Gastrocnemius medialis (tissue), 4 donors: ENCODE measurements at regions not wholly inside any gene's neighbourhood (a gene's known extent, or its start where the extent isn't known, plus 50 kb on each side); places are given as distances from the start of the nearest gene placed in this dataset.

Experiments used
- ATAC-seq, 2 donors: fragments of 150-250 bp; one replicate each; pipeline ENCODE4 v1.9.1; 2016
- DNase-seq, 2 donors: peaks; one replicate each; pipeline ENCODE4 v3.0.0-alpha.2; 2019
- H3K27ac ChIP-seq, 4 donors: fragments of 200-600 bp; sonication (generic); 1 replicate in 1 of 4; 2 replicates in 3 of 4; pipeline ENCODE4 v1.5.1; 2016 to 2018; ENCODE audit warnings: mild to moderate bottlenecking in 2 of 4, moderate library complexity in 1 of 4
- H3K27me3 ChIP-seq, 3 donors: fragments of 200-600 bp; sonication (generic) in 2 of 3; 1 replicate in 1 of 3; 2 replicates in 2 of 3; pipeline versions ENCODE4 v1.5.1 to v1.6.0; 2016 to 2019; ENCODE audit warnings: mild to moderate bottlenecking in 1 of 3, moderate library complexity in 1 of 3
- H3K36me3 ChIP-seq, 2 donors: fragments of 200-600 bp; sonication (generic) in 1 of 2; one replicate each; pipeline ENCODE4 v1.5.1; 2017 to 2018
- H3K4me1 ChIP-seq, 2 donors: fragments of 200-600 bp; sonication (generic) in 1 of 2; one replicate each; pipeline ENCODE4 v1.5.1; 2016 to 2017; ENCODE audit warnings: mild to moderate bottlenecking in 2 of 2
- H3K4me3 ChIP-seq, 4 donors: fragments of 200-600 bp; sonication (generic) in 3 of 4; 1 replicate in 1 of 4; 2 replicates in 3 of 4; pipeline ENCODE4 v1.5.1; 2016 to 2019; ENCODE audit warnings: mild to moderate bottlenecking in 2 of 4
- H3K9me3 ChIP-seq, 3 donors: fragments of 200-600 bp; sonication (generic) in 2 of 3; 1 replicate in 1 of 3; 2 replicates in 2 of 3; pipeline ENCODE4 v1.5.1; 2016 to 2019
- POLR2A ChIP-seq, 2 donors: fragments of 450-650 bp; IDR thresholded peaks; one replicate each; pipeline ENCODE4 v1.6.1; 2017; ENCODE audit warnings: antibody characterized with exemption in 2 of 2, mild to moderate bottlenecking in 2 of 2, moderate library complexity in 2 of 2
- in situ Hi-C, 4 donors: fragments of 200-750 bp; cut with MboI; loops; one replicate each; pipeline versions ENCODE4 v1.15.0 to v1.8.0; 2017; ENCODE audit warnings: low sequenced_read_pairs in 4 of 4
- intact Hi-C: fragments of 100-400 bp; cut with DNase I; formaldehyde crosslinking; loops from one replicate; pipeline ENCODE4 v1.15.1; 2023; ENCODE audit warnings: low total_unique reads
- TF ChIP-seq, protein P1 (sequence below), 5 experiments: fragments of 450-650 bp in 3 of 5; fragments of 200-600 bp in 2 of 5; sonication (generic) in 2 of 5; IDR thresholded peaks in 4 of 5; conservative IDR thresholded peaks in 1 of 5; 1 replicate in 4 of 5; 2 replicates in 1 of 5; pipeline ENCODE4 v1.5.1; 2016 to 2019; ENCODE audit warnings: antibody characterized with exemption in 5 of 5, mild to moderate bottlenecking in 3 of 5, moderate library complexity in 3 of 5

- Histone ChIP-seq H3K4me3 (no peak overlapping the region), H3K9me3 (no peaks in the 10 kb centered on the region), H3K36me3 (no peaks in the 10 kb centered on the region), H3K27ac (no peak overlapping the region), H3K27me3 (no peaks in the 10 kb centered on the region), H3K4me1 (no peaks in the 10 kb centered on the region)
- no peak for TF ChIP-seq POLR2A (IDR thresholded peaks at IDR 0.05)
- TF ChIP-seq, protein P1, sequence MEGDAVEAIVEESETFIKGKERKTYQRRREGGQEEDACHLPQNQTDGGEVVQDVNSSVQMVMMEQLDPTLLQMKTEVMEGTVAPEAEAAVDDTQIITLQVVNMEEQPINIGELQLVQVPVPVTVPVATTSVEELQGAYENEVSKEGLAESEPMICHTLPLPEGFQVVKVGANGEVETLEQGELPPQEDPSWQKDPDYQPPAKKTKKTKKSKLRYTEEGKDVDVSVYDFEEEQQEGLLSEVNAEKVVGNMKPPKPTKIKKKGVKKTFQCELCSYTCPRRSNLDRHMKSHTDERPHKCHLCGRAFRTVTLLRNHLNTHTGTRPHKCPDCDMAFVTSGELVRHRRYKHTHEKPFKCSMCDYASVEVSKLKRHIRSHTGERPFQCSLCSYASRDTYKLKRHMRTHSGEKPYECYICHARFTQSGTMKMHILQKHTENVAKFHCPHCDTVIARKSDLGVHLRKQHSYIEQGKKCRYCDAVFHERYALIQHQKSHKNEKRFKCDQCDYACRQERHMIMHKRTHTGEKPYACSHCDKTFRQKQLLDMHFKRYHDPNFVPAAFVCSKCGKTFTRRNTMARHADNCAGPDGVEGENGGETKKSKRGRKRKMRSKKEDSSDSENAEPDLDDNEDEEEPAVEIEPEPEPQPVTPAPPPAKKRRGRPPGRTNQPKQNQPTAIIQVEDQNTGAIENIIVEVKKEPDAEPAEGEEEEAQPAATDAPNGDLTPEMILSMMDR (IDR thresholded peaks at IDR 0.05 in 4 of 5, conservative IDR thresholded peaks at IDR 0.05 in 1 of 5) = no peak
- in situ Hi-C loops = no loop called here
- DNase-seq (no peak), ATAC-seq (no peak)
- intact Hi-C loops = no loop called here
Observed at GRCh38 chr20:60795651-60796050, 456.4 kb upstream of the CDH4 start.

DNA sequence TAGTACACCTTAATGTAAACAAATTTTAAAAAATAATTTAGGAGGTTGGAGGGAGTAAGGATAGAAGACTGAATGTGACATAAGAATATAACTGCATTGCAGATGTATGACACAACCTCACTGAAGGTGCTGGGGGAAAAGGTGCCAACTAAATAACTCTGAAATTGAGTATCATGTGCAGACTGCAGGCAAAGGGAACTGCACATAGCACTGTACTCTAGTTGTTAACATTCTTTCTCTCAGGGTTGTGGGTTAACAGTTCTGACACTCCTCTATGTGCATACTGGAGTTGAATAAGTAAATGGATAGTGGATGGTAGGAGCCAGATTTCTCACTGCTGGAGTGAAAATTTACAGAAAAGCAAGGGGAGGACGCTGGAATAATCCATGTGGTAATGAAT, 451.9 kb upstream of the CDH4 start:
- ATAC-seq (no peak), DNase-seq (no peak)
- Histone ChIP-seq H3K4me1 (no peaks in the 10 kb centered on the region), H3K4me3 (no peak overlapping the region), H3K27me3 (no peaks in the 10 kb centered on the region), H3K9me3 (no peaks in the 10 kb centered on the region), H3K27ac (no peak overlapping the region), H3K36me3 (no peaks in the 10 kb centered on the region)
- in situ Hi-C loops = no loop called here
- intact Hi-C loops = no loop called here
- no peak for TF ChIP-seq POLR2A (IDR thresholded peaks at IDR 0.05)
- TF ChIP-seq, protein P1 (IDR thresholded peaks at IDR 0.05 in 4 of 5, conservative IDR thresholded peaks at IDR 0.05 in 1 of 5) = no peak

DNA sequence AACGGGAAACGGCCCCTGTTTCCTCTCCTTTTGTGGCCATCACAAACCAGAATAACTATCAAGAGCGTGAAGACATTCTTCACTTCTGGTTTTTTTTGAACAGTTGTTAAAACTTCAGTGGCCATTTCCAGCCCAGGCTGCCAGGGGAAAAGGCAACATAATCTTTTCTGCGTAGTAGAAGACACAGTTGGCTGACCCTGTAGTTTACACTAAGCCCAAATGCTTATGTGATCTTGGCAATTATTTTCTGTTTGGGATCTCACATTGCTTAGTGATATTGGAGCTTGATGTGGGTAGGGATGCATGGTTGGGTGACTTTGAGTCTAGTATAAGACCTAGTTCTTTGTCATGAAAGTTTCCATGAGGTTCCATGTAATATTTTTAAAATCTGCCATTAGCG, 449.4 kb upstream of the CDH4 start:
- H3K9me3 ChIP-seq = no peaks in the 10 kb centered on the region
- in situ Hi-C loops = no loop called here
- H3K4me1 ChIP-seq = no peaks in the 10 kb centered on the region
- ATAC-seq = no peak
- no peak overlapping the region for H3K4me3 ChIP-seq
- H3K27me3 ChIP-seq = no peaks in the 10 kb centered on the region
- no peak overlapping the region for H3K27ac ChIP-seq
- intact Hi-C loops = no loop called here
- no peak for DNase-seq
- H3K36me3 ChIP-seq = no peaks in the 10 kb centered on the region
- no peak for TF ChIP-seq POLR2A (IDR thresholded peaks at IDR 0.05)
- TF ChIP-seq, protein P1 (IDR thresholded peaks at IDR 0.05 in 4 of 5, conservative IDR thresholded peaks at IDR 0.05 in 1 of 5) = no peak

DNA sequence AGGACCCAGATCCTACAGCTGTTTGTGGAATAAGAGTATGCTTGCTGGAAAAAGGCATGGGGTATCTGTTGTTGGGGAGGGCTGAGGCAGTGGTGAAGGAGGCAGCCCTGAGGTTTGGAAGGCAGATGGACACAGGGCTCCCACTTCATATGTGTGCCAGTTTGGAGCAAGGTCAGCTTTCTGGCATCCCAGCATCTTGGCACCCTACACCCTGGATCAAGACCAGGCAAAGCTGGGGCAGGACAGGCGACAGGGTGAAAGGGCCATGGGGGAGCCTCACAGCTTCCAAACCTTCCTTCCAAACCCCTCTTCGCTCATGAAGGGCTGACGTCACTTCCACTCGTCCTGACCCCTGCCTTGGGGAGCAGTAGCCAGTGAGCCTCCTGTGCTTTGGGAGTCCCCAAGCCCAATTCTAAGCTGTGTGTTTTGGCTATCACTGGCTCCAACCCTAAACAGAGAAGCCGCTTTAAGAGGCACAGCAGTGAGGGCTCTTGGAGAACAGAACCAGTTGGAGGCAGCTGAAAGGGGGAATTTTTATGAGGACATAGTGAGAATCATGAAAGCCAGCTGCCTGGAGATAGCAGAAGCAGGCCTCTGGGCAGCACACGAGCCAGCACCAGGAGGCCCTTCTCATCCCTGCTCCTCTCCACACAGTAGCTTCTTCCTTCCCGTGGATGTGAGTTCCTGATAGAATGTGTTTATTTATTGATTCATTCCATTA, 448.6 kb upstream of the CDH4 start:
- no peaks in the 10 kb centered on the region for H3K36me3 ChIP-seq
- ATAC-seq = no peak
- DNase-seq = no peak
- no peaks in the 10 kb centered on the region for H3K9me3 ChIP-seq
- in situ Hi-C loops (no loop called here), intact Hi-C loops (no loop called here)
- no peaks in the 10 kb centered on the region for H3K27me3 ChIP-seq
- H3K4me3 ChIP-seq = no peak overlapping the region
- no peaks in the 10 kb centered on the region for H3K4me1 ChIP-seq
- H3K27ac ChIP-seq = no peak overlapping the region
- TF ChIP-seq POLR2A (IDR thresholded peaks at IDR 0.05) = no peak
- TF ChIP-seq, protein P1 (IDR thresholded peaks at IDR 0.05 in 4 of 5, conservative IDR thresholded peaks at IDR 0.05 in 1 of 5) = no peak
